ENCODE measurements at regions not wholly inside any gene's neighbourhood (a gene's known extent, or its start where the extent isn't known, plus 50 kb on each side); places are given as distances from the start of the nearest gene placed in this dataset.
"Not testable (repeated sequence)": the region's sequence is repeated elsewhere in the genome, so short reads cannot be mapped to it uniquely, and the experiment has no call there.

- DNase-seq: no peak
These were observed 1051.7 kb downstream of the ROBO2 start for GRCh38 chr3:78091478-78092119.

GRCh38 chr3:78092574-78092973 lies 1052.7 kb downstream of the ROBO2 start:
- not testable (repeated sequence) for DNase-seq

- DNase-seq: no peak
These were observed 1056.8 kb downstream of the ROBO2 start for GRCh38 chr3:78096488-78097255.

- no peak for DNase-seq
These were observed 1058.5 kb downstream of the ROBO2 start for GRCh38 chr3:78098367-78098766.

- no peak for DNase-seq
These were observed 1061.5 kb downstream of the ROBO2 start for GRCh38 chr3:78101384-78101783.

- DNase-seq: not testable (repeated sequence)
These were observed 1068.5 kb downstream of the ROBO2 start for GRCh38 chr3:78108269-78108961.

GRCh38 chr3:78112291-78113010 lies 1072.6 kb downstream of the ROBO2 start:
- DNase-seq: no peak

GRCh38 chr3:78115983-78116382 lies 1076.1 kb downstream of the ROBO2 start:
- DNase-seq: no peak

- no peak for DNase-seq
These were observed 1077.0 kb downstream of the ROBO2 start for GRCh38 chr3:78116874-78117273.

- no peak for DNase-seq
These were observed 1083.2 kb downstream of the ROBO2 start for GRCh38 chr3:78123058-78123457.

- no peak for DNase-seq
These were observed 1089.8 kb downstream of the ROBO2 start for GRCh38 chr3:78129707-78130106.

- DNase-seq: no peak
These were observed 1090.9 kb downstream of the ROBO2 start for GRCh38 chr3:78130741-78131290.

- DNase-seq: no peak
These were observed 1094.6 kb downstream of the ROBO2 start for GRCh38 chr3:78134496-78134895.

- no peak for DNase-seq
These were observed 1099.3 kb downstream of the ROBO2 start for GRCh38 chr3:78139166-78139565.

GRCh38 chr3:78140274-78140673 lies 1100.4 kb downstream of the ROBO2 start:
- no peak for DNase-seq

GRCh38 chr3:78140866-78141265 lies 1101.0 kb downstream of the ROBO2 start:
- no peak for DNase-seq

GRCh38 chr3:78141269-78141668 lies 1101.4 kb downstream of the ROBO2 start:
- DNase-seq: no peak

GRCh38 chr3:78143000-78143399 lies 1103.1 kb downstream of the ROBO2 start:
- DNase-seq: no peak

GRCh38 chr3:78148986-78149717 lies 1109.3 kb downstream of the ROBO2 start:
- DNase-seq: no peak

GRCh38 chr3:78153973-78154372 lies 1114.1 kb downstream of the ROBO2 start:
- no peak for DNase-seq

- DNase-seq: no peak
These were observed 1114.8 kb downstream of the ROBO2 start for GRCh38 chr3:78154521-78155186.

GRCh38 chr3:78161736-78162135 lies 1121.8 kb downstream of the ROBO2 start:
- DNase-seq: no peak

Data from NCI-H1436 (cell line).